ENCODE measurements at regions not wholly inside any gene's neighbourhood (a gene's known extent, or its start where the extent isn't known, plus 50 kb on each side); places are given as distances from the start of the nearest gene placed in this dataset.

- TF ChIP-seq ZNF768 (tag by site-specific recombination; IDR thresholded peaks at IDR 0.05) (no peak), ZNF140 (tag by site-specific recombination; IDR thresholded peaks at IDR 0.05) (no peak), ZNF26 (tag by site-specific recombination; IDR thresholded peaks at IDR 0.05) (no peak), REPIN1 (tag by site-specific recombination; IDR thresholded peaks at IDR 0.05; ENCODE audit: low read depth) (no peak), KLF16 (tag by site-specific recombination; IDR thresholded peaks at IDR 0.05) (no peak), HOXD13 (CRISPR knock-in tag; IDR thresholded peaks at IDR 0.05; ENCODE audit: borderline replicate concordance) (no peak), ZNF18 (tag by site-specific recombination; IDR thresholded peaks at IDR 0.05) (no peak)
Observed at GRCh38 chr10:111175787-111176186, 99.0 kb downstream of the ADRA2A start (continued).

GRCh38 chr10:111177379-111177778 lies 100.5 kb downstream of the ADRA2A start:
- H3K27ac ChIP-seq (ENCODE audit: extremely low read depth, low read depth, low read length): no peak overlapping the region
- H3K4me1 ChIP-seq (ENCODE audit: control insufficient read depth, insufficient read depth, low read length): no peaks in the 10 kb centered on the region
- H3K36me3 ChIP-seq (ENCODE audit: control insufficient read depth in 2 of 2, insufficient read depth in 1 of 2, low read length in 2 of 2): no peaks in the 10 kb centered on the region
- ChIA-PET CTCF (no interaction called here), POLR2A (no interaction called here)
- no peak overlapping the region for H3K4me3 ChIP-seq (ENCODE audit: low read depth, low read length)
- TF ChIP-seq ZNF112 (tag by site-specific recombination; IDR thresholded peaks at IDR 0.05): no peak
- TF ChIP-seq ZNF121 (tag by site-specific recombination; IDR thresholded peaks at IDR 0.05): no peak
- no peak for TF ChIP-seq ZNF580 (tag by site-specific recombination; IDR thresholded peaks at IDR 0.05)
- no peaks in the 10 kb centered on the region for H3K9me3 ChIP-seq (ENCODE audit: control insufficient read depth, insufficient read depth, low read depth, low read length)

GRCh38 chr10:111179514-111179913 lies 102.7 kb downstream of the ADRA2A start:
- Histone ChIP-seq H3K27ac (ENCODE audit: extremely low read depth, low read depth, low read length) (no peak overlapping the region), H3K9me3 (ENCODE audit: control insufficient read depth, insufficient read depth, low read depth, low read length) (no peaks in the 10 kb centered on the region), H3K4me3 (ENCODE audit: low read depth, low read length) (no peak overlapping the region), H3K36me3 (ENCODE audit: control insufficient read depth in 2 of 2, insufficient read depth in 1 of 2, low read length in 2 of 2) (no peaks in the 10 kb centered on the region), H3K4me1 (ENCODE audit: control insufficient read depth, insufficient read depth, low read length) (no peaks in the 10 kb centered on the region)
- no peak for TF ChIP-seq ZNF76 (tag by site-specific recombination; IDR thresholded peaks at IDR 0.05; ENCODE audit: borderline replicate concordance, low read depth)
- TF ChIP-seq ZNF561 (tag by site-specific recombination; IDR thresholded peaks at IDR 0.05; ENCODE audit: borderline replicate concordance): no peak
- TF ChIP-seq SCRT1 (tag by site-specific recombination; IDR thresholded peaks at IDR 0.05; ENCODE audit: borderline replicate concordance): no peak
- no peak for TF ChIP-seq ZNF571 (tag by site-specific recombination; IDR thresholded peaks at IDR 0.05)
- no peak for TF ChIP-seq IKZF3 (tag by site-specific recombination; IDR thresholded peaks at IDR 0.05)
- no peak for TF ChIP-seq ZBTB48 (tag by site-specific recombination; IDR thresholded peaks at IDR 0.05)
- TF ChIP-seq ZNF473 (tag by site-specific recombination; IDR thresholded peaks at IDR 0.05): no peak
- no peak for TF ChIP-seq ZBTB21 (tag by site-specific recombination; IDR thresholded peaks at IDR 0.05)
- no peak for TF ChIP-seq ZNF423 (tag by site-specific recombination; IDR thresholded peaks at IDR 0.05)
- no peak for TF ChIP-seq HOXC10 (CRISPR knock-in tag; IDR thresholded peaks at IDR 0.05)
- TF ChIP-seq ZNF350 (tag by site-specific recombination; IDR thresholded peaks at IDR 0.05): no peak
- TF ChIP-seq ZBTB8A (tag by site-specific recombination; IDR thresholded peaks at IDR 0.05): no peak
- TF ChIP-seq ZNF138 (tag by site-specific recombination; IDR thresholded peaks at IDR 0.05; ENCODE audit: borderline replicate concordance): no peak
- no peak for TF ChIP-seq ZNF26 (tag by site-specific recombination; IDR thresholded peaks at IDR 0.05)
- CTCF ChIA-PET: interaction anchor here (0.6 kb wide), 1 partner anchor 700 kb away, joined by 3 read pairs; no protein-coding TSS in a partner anchor
- POLR2A ChIA-PET: no interaction called here

Data from HEK293 (cell line).